ACC112 (cell line): ENCODE measurements at regions not wholly inside any gene's neighbourhood (a gene's known extent, or its start where the extent isn't known, plus 50 kb on each side); places are given as distances from the start of the nearest gene placed in this dataset.

Source experiments
- H2AFZ ChIP-seq: fragments of 200-600 bp; sonication (generic); one replicate; pipeline ENCODE4 v1.6.0; 2017; ENCODE audit warnings: antibody characterized with exemption, low read length; ENCODE audit not compliant: unreplicated experiment
- H3K27ac ChIP-seq: fragments of 200-600 bp; sonication (generic); 2 replicates; pipeline ENCODE4 v1.5.1; 2014; ENCODE audit warnings: low read depth, mild to moderate bottlenecking, antibody characterized with exemption, low read length, moderate library complexity
- H3K27me3 ChIP-seq: fragments of 200-600 bp; sonication (generic); 2 replicates; pipeline ENCODE4 v1.6.1; 2014; ENCODE audit warnings: mild to moderate bottlenecking, antibody characterized with exemption, low read length, moderate library complexity, mixed read lengths; ENCODE audit not compliant: insufficient read depth
- H3K36me3 ChIP-seq: fragments of 200-600 bp; sonication (generic); 2 replicates; pipeline ENCODE4 v1.6.1; 2016; ENCODE audit warnings: mild to moderate bottlenecking, antibody characterized with exemption, low read length, moderate library complexity, mixed read lengths; ENCODE audit not compliant: insufficient read depth
- H3K4me1 ChIP-seq: fragments of 200-600 bp; sonication (generic); one replicate; pipeline ENCODE4 v1.6.1; 2016; ENCODE audit warnings: low read length, mixed read lengths; ENCODE audit not compliant: insufficient read depth, unreplicated experiment, control insufficient read depth
- H3K4me3 ChIP-seq: fragments of 200-600 bp; sonication (generic); 2 replicates; pipeline ENCODE4 v1.5.1; 2014; ENCODE audit warnings: mild to moderate bottlenecking, low read depth, low read length
- H3K79me2 ChIP-seq: fragments of 200-600 bp; sonication (generic); one replicate; pipeline ENCODE4 v1.6.0; 2016; ENCODE audit warnings: low read length; ENCODE audit not compliant: control insufficient read depth, unreplicated experiment, insufficient read depth

GRCh38 chr5:166431456-166431855, 1860.0 kb upstream of the WWC1 start:
- H3K4me1 ChIP-seq, result no peaks in the 10 kb centered on the region
- no peaks in the 10 kb centered on the region for H3K79me2 ChIP-seq
- no peak overlapping the region for H3K27ac ChIP-seq
- H3K4me3 ChIP-seq, result no peak overlapping the region
- no peak overlapping the region for H2AFZ ChIP-seq
- no peaks in the 10 kb centered on the region for H3K27me3 ChIP-seq
- H3K36me3 ChIP-seq, result no peaks in the 10 kb centered on the region

GRCh38 chr5:166433679-166434078, 1857.8 kb upstream of the WWC1 start:
- H3K79me2 ChIP-seq, result no peaks in the 10 kb centered on the region
- no peaks in the 10 kb centered on the region for H3K36me3 ChIP-seq
- no peak overlapping the region for H3K4me3 ChIP-seq
- no peaks in the 10 kb centered on the region for H3K4me1 ChIP-seq
- no peaks in the 10 kb centered on the region for H3K27me3 ChIP-seq
- H2AFZ ChIP-seq, result no peak overlapping the region
- no peak overlapping the region for H3K27ac ChIP-seq

- Histone ChIP-seq H2AFZ (no peak overlapping the region), H3K4me3 (no peak overlapping the region), H3K27ac (no peak overlapping the region), H3K27me3 (no peaks in the 10 kb centered on the region), H3K79me2 (no peaks in the 10 kb centered on the region), H3K4me1 (no peaks in the 10 kb centered on the region), H3K36me3 (no peaks in the 10 kb centered on the region)
Measured at GRCh38 chr5:166436872-166437271, 1854.6 kb upstream of the WWC1 start.

GRCh38 chr5:166486348-166486747, 1805.1 kb upstream of the WWC1 start:
- Histone ChIP-seq H3K4me1 (no peaks in the 10 kb centered on the region), H3K36me3 (no peaks in the 10 kb centered on the region), H3K27ac (no peak overlapping the region), H3K4me3 (no peak overlapping the region), H2AFZ (no peak overlapping the region), H3K27me3 (no peaks in the 10 kb centered on the region), H3K79me2 (no peaks in the 10 kb centered on the region)

- Histone ChIP-seq H2AFZ (no peak overlapping the region), H3K36me3 (no peaks in the 10 kb centered on the region), H3K27ac (no peak overlapping the region), H3K27me3 (no peaks in the 10 kb centered on the region), H3K79me2 (no peaks in the 10 kb centered on the region), H3K4me1 (no peaks in the 10 kb centered on the region), H3K4me3 (no peak overlapping the region)
Measured at GRCh38 chr5:166488560-166488959, 1802.9 kb upstream of the WWC1 start.

GRCh38 chr5:166493040-166493439, 1798.4 kb upstream of the WWC1 start:
- Histone ChIP-seq H3K4me1 (no peaks in the 10 kb centered on the region), H3K36me3 (no peaks in the 10 kb centered on the region), H3K4me3 (no peak overlapping the region), H2AFZ (no peak overlapping the region), H3K27me3 (no peaks in the 10 kb centered on the region), H3K27ac (no peak overlapping the region), H3K79me2 (no peaks in the 10 kb centered on the region)

GRCh38 chr5:166493612-166494011, 1797.8 kb upstream of the WWC1 start:
- no peak overlapping the region for H2AFZ ChIP-seq
- H3K36me3 ChIP-seq, result no peaks in the 10 kb centered on the region
- H3K27me3 ChIP-seq, result no peaks in the 10 kb centered on the region
- no peaks in the 10 kb centered on the region for H3K79me2 ChIP-seq
- no peak overlapping the region for H3K27ac ChIP-seq
- H3K4me1 ChIP-seq, result no peaks in the 10 kb centered on the region
- H3K4me3 ChIP-seq, result no peak overlapping the region

GRCh38 chr5:166497496-166498104, 1793.8 kb upstream of the WWC1 start:
- Histone ChIP-seq H3K36me3 (no peaks in the 10 kb centered on the region), H3K4me1 (no peaks in the 10 kb centered on the region), H2AFZ (no peak overlapping the region), H3K27me3 (no peaks in the 10 kb centered on the region), H3K4me3 (no peak overlapping the region), H3K27ac (no peak overlapping the region), H3K79me2 (no peaks in the 10 kb centered on the region)

- no peaks in the 10 kb centered on the region for H3K36me3 ChIP-seq
- no peak overlapping the region for H3K4me3 ChIP-seq
- no peaks in the 10 kb centered on the region for H3K79me2 ChIP-seq
Measured at GRCh38 chr5:166499447-166500240, 1791.8 kb upstream of the WWC1 start.

GRCh38 chr5:166503506-166503905, 1787.9 kb upstream of the WWC1 start:
- no peaks in the 10 kb centered on the region for H3K36me3 ChIP-seq
- no peaks in the 10 kb centered on the region for H3K27me3 ChIP-seq
- no peak overlapping the region for H3K4me3 ChIP-seq
- H3K4me1 ChIP-seq, result no peaks in the 10 kb centered on the region
- no peak overlapping the region for H3K27ac ChIP-seq
- H3K79me2 ChIP-seq, result no peaks in the 10 kb centered on the region
- H2AFZ ChIP-seq, result no peak overlapping the region

More at GRCh38 chr5:166499447-166500240, 1791.8 kb upstream of the WWC1 start:
- H3K27ac ChIP-seq, result no peak overlapping the region
- no peaks in the 10 kb centered on the region for H3K27me3 ChIP-seq
- no peaks in the 10 kb centered on the region for H3K4me1 ChIP-seq
- H2AFZ ChIP-seq, result no peak overlapping the region

- no peak overlapping the region for H3K4me3 ChIP-seq
- H3K27me3 ChIP-seq, result no peaks in the 10 kb centered on the region
- no peaks in the 10 kb centered on the region for H3K4me1 ChIP-seq
- H3K36me3 ChIP-seq, result no peaks in the 10 kb centered on the region
- H2AFZ ChIP-seq, result no peak overlapping the region
- no peak overlapping the region for H3K27ac ChIP-seq
- H3K79me2 ChIP-seq, result no peaks in the 10 kb centered on the region
Measured at GRCh38 chr5:166505067-166505466, 1786.4 kb upstream of the WWC1 start.
